A549 (cell line): ENCODE measurements at regions not wholly inside any gene's neighbourhood (a gene's known extent, or its start where the extent isn't known, plus 50 kb on each side); places are given as distances from the start of the nearest gene placed in this dataset.

Experiments used
- ATAC-seq, 2 experiments: fragments of 200-7000 bp in 1 of 2; fragments of >200 bp in 1 of 2; cut with Nextera tagmentation in 1 of 2; cut with Tn5 transposase in 1 of 2; 3 replicates each; pipeline versions ENCODE4 v1.8.0 to v1.9.1; 2018 to 2020; ENCODE audit warnings: mild to moderate bottlenecking in 1 of 2, moderate library complexity in 1 of 2
- CTCF ChIA-PET: fragments of 300-600 bp; sonication (Branson Sonifier 250); formaldehyde crosslinking; extraction: SDS; loops from one replicate; lab custom pipeline; 2021; ENCODE audit warnings: antibody characterized with exemption, inconsistent platforms; lab: Yijun Ruan, JAX
- POLR2A ChIA-PET: fragments of 350-600 bp; formaldehyde crosslinking; extraction: SDS; loops from one replicate; lab custom pipeline; 2021; ENCODE audit warnings: antibody characterized with exemption, inconsistent platforms; lab: Yijun Ruan, JAX
- DNase-seq, 2 experiments: peaks; one replicate each; pipeline versions ENCODE4 v3.0.0 to v3.0.0-alpha.2; 2011 to 2016; ENCODE audit warnings: low read depth in 1 of 2, low spot score in 1 of 2
- FAIRE-seq: peaks from 2 replicates; lab custom pipeline; 2011; peaks lifted over from hg19 to GRCh38; lab: Jason Lieb, UNC
- H3K27ac ChIP-seq, 2 experiments: fragments of >200 bp; sonication (Bioruptor Twin); formaldehyde crosslinking; 3 replicates each; pipeline ENCODE4 v1.5.1; 2016 to 2017
- H3K4me1 ChIP-seq: fragments of >200 bp; sonication (Bioruptor Twin); formaldehyde crosslinking; 3 replicates; pipeline ENCODE4 v1.6.1; 2016
- H3K4me2 ChIP-seq: fragments of >200 bp; sonication (Bioruptor Twin); formaldehyde crosslinking; 3 replicates; pipeline ENCODE4 v1.6.1; 2016
- H3K4me3 ChIP-seq: fragments of >200 bp; sonication (Bioruptor Twin); formaldehyde crosslinking; 3 replicates; pipeline ENCODE4 v1.5.1; 2016
- H3K9me3 ChIP-seq: fragments of >200 bp; sonication (Bioruptor Twin); formaldehyde crosslinking; 3 replicates; pipeline ENCODE4 v1.6.1; 2016
- BHLHE40 ChIP-seq: IDR thresholded peaks from 2 replicates; pipeline ENCODE4 v1.6.1; 2012; ENCODE audit warnings: low read depth, low read length, inconsistent platforms
- CBX2 ChIP-seq: fragments of 200-600 bp; sonication (generic); IDR thresholded peaks from 2 replicates; pipeline ENCODE4 v1.6.1; 2016; ENCODE audit warnings: low read depth, mild to moderate bottlenecking, borderline replicate concordance
- CEBPB ChIP-seq, 2 experiments: fragments of >200 bp in 1 of 2; sonication (Bioruptor Twin) in 1 of 2; formaldehyde crosslinking in 1 of 2; IDR thresholded peaks; 2 replicates each; pipeline ENCODE4 v1.6.1; 2012 to 2016
- EHMT2 ChIP-seq: fragments of 200-600 bp; sonication (generic); IDR thresholded peaks from 2 replicates; pipeline ENCODE4 v1.6.1; 2016; ENCODE audit warnings: antibody characterized with exemption, low read depth, mild to moderate bottlenecking, moderate library complexity
- FOSB ChIP-seq: fragments of 250-450 bp; sonication (Bioruptor Pico); IDR thresholded peaks from 2 replicates; pipeline ENCODE4 v1.5.0; 2020; ENCODE audit warnings: mild to moderate bottlenecking, moderate library complexity
- GATA3 ChIP-seq: IDR thresholded peaks from 2 replicates; pipeline ENCODE4 v1.6.1; 2012; ENCODE audit warnings: borderline replicate concordance
- HDAC2 ChIP-seq: fragments of 200-600 bp; sonication (generic); IDR thresholded peaks from 2 replicates; pipeline ENCODE4 v1.6.1; 2016
- HEYL ChIP-seq: fragments of 250-450 bp; sonication (Bioruptor Pico); IDR thresholded peaks from 2 replicates; pipeline ENCODE4 v1.8.0; 2021; ENCODE audit warnings: mild to moderate bottlenecking, moderate library complexity
- HOXA7 ChIP-seq: fragments of 250-450 bp; sonication (Bioruptor Pico); IDR thresholded peaks from 2 replicates; pipeline ENCODE4 v1.5.0; 2020; ENCODE audit warnings: mild to moderate bottlenecking, moderate library complexity
- HOXB5 ChIP-seq: fragments of 250-450 bp; sonication (Bioruptor Pico); IDR thresholded peaks from 2 replicates; pipeline ENCODE4 v1.5.0; 2020; ENCODE audit warnings: mild to moderate bottlenecking, moderate library complexity
- KDM5A ChIP-seq: fragments of 200-600 bp; sonication (generic); IDR thresholded peaks from 2 replicates; pipeline ENCODE4 v1.6.1; 2016; ENCODE audit warnings: antibody characterized with exemption, mild to moderate bottlenecking
- MYC ChIP-seq: IDR thresholded peaks from 2 replicates; pipeline ENCODE4 v1.6.1; 2012; ENCODE audit warnings: mild to moderate bottlenecking, inconsistent platforms, low read length, improper control_type of control experiment, borderline replicate concordance
- NR3C1 ChIP-seq: fragments of >200 bp; sonication (Bioruptor Twin); formaldehyde crosslinking; IDR thresholded peaks from 3 replicates; pipeline ENCODE4 v1.6.1; 2017
- PHF8 ChIP-seq: fragments of 200-600 bp; sonication (generic); IDR thresholded peaks from 2 replicates; pipeline ENCODE4 v1.6.1; 2016; ENCODE audit warnings: low read depth, mild to moderate bottlenecking, antibody characterized with exemption, moderate library complexity, borderline replicate concordance
- RAD21 ChIP-seq, 2 experiments: fragments of >200 bp in 1 of 2; sonication (Bioruptor Twin) in 1 of 2; formaldehyde crosslinking in 1 of 2; IDR thresholded peaks in 1 of 2; conservative IDR thresholded peaks in 1 of 2; 2 replicates in 1 of 2; 3 replicates in 1 of 2; pipeline ENCODE4 v1.6.1; 2012 to 2018; ENCODE audit warnings: inconsistent platforms in 1 of 2
- RARB ChIP-seq: fragments of 250-450 bp; sonication (Bioruptor Pico); IDR thresholded peaks from 2 replicates; pipeline ENCODE4 v1.8.0; 2021; ENCODE audit warnings: mild to moderate bottlenecking, moderate library complexity
- RCOR1 ChIP-seq: fragments of 150-350 bp; IDR thresholded peaks from 2 replicates; pipeline ENCODE4 v1.6.1; 2014; ENCODE audit warnings: antibody characterized with exemption, low read length, low read depth
- RNF2 ChIP-seq: fragments of 200-600 bp; sonication (generic); IDR thresholded peaks from 2 replicates; pipeline ENCODE4 v1.6.1; 2016; ENCODE audit warnings: low read depth, mild to moderate bottlenecking, antibody characterized with exemption, moderate library complexity, borderline replicate concordance
- SREBF2 ChIP-seq: fragments of 450-650 bp; IDR thresholded peaks from 2 replicates; pipeline ENCODE4 v1.6.1; 2014; ENCODE audit warnings: mild to moderate bottlenecking, moderate library complexity
- TP53 ChIP-seq: fragments of 250-450 bp; sonication (Bioruptor Pico); IDR thresholded peaks from 2 replicates; pipeline ENCODE4 v1.5.0; 2021; ENCODE audit warnings: mild to moderate bottlenecking, moderate library complexity
- ZC3H11A ChIP-seq: fragments of 450-650 bp; IDR thresholded peaks from 2 replicates; pipeline ENCODE4 v1.6.1; 2014; ENCODE audit warnings: antibody characterized with exemption, mild to moderate bottlenecking
- TF ChIP-seq, protein P1 (sequence below): fragments of 200-600 bp; sonication (generic); IDR thresholded peaks from 2 replicates; pipeline ENCODE4 v1.6.1; 2016; ENCODE audit warnings: antibody characterized with exemption, mild to moderate bottlenecking, moderate library complexity
- TF ChIP-seq, protein P2 (sequence below): fragments of 250-450 bp; sonication (Bioruptor Pico); IDR thresholded peaks from 2 replicates; pipeline ENCODE4 v1.5.0; 2021; ENCODE audit warnings: mild to moderate bottlenecking, moderate library complexity, borderline replicate concordance
- TF ChIP-seq, protein P3 (sequence below): fragments of 450-650 bp; IDR thresholded peaks from 2 replicates; pipeline ENCODE4 v1.6.1; 2014; ENCODE audit warnings: antibody characterized with exemption

DNA sequence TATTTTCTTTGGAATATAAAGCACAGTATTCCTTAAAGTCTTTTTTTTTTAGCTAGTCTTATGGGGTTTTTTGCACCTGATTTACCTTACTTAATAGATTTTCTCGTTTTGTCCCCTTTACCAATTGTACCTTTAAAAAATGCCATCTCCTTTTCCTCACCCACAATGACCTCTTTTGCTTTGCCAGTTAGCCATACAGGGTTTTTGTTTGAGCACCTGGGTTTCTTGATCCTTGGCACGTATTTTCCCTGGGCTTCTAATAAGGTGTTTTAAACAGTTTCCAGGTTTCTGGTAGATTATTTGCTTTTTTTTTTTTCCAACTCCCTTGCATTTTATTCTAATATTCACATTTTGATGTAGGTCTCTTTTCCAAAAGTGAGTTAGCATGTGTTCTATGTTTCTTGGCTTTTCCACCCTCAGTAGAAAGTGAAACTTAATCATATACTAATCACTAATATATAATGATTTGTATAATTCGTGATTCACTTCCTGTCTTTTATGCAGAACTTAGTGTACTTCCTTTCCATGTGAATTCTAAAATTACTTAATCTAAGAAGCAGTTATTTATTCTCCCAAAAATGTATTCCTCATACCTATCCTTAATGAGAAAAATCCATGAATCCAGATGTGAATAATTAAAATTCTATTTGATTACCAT is 673.9 kb upstream of the RGMB start (continued):
- TF ChIP-seq, protein P1, sequence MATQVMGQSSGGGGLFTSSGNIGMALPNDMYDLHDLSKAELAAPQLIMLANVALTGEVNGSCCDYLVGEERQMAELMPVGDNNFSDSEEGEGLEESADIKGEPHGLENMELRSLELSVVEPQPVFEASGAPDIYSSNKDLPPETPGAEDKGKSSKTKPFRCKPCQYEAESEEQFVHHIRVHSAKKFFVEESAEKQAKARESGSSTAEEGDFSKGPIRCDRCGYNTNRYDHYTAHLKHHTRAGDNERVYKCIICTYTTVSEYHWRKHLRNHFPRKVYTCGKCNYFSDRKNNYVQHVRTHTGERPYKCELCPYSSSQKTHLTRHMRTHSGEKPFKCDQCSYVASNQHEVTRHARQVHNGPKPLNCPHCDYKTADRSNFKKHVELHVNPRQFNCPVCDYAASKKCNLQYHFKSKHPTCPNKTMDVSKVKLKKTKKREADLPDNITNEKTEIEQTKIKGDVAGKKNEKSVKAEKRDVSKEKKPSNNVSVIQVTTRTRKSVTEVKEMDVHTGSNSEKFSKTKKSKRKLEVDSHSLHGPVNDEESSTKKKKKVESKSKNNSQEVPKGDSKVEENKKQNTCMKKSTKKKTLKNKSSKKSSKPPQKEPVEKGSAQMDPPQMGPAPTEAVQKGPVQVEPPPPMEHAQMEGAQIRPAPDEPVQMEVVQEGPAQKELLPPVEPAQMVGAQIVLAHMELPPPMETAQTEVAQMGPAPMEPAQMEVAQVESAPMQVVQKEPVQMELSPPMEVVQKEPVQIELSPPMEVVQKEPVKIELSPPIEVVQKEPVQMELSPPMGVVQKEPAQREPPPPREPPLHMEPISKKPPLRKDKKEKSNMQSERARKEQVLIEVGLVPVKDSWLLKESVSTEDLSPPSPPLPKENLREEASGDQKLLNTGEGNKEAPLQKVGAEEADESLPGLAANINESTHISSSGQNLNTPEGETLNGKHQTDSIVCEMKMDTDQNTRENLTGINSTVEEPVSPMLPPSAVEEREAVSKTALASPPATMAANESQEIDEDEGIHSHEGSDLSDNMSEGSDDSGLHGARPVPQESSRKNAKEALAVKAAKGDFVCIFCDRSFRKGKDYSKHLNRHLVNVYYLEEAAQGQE = no peak
- no peak for TF ChIP-seq HOXA7
- TF ChIP-seq SREBF2 = no peak
- TF ChIP-seq ZC3H11A = no peak
- TF ChIP-seq RARB (CRISPR knock-in tag) = no peak
- no peak for TF ChIP-seq BHLHE40
- TF ChIP-seq MYC = no peak
- TF ChIP-seq CBX2 = no peak
- TF ChIP-seq, protein P2, sequence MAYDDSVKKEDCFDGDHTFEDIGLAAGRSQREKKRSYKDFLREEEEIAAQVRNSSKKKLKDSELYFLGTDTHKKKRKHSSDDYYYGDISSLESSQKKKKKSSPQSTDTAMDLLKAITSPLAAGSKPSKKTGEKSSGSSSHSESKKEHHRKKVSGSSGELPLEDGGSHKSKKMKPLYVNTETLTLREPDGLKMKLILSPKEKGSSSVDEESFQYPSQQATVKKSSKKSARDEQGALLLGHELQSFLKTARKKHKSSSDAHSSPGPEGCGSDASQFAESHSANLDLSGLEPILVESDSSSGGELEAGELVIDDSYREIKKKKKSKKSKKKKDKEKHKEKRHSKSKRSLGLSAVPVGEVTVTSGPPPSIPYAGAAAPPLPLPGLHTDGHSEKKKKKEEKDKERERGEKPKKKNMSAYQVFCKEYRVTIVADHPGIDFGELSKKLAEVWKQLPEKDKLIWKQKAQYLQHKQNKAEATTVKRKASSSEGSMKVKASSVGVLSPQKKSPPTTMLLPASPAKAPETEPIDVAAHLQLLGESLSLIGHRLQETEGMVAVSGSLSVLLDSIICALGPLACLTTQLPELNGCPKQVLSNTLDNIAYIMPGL = no peak
- no peak for TF ChIP-seq EHMT2
- TF ChIP-seq FOSB = no peak

DNA sequence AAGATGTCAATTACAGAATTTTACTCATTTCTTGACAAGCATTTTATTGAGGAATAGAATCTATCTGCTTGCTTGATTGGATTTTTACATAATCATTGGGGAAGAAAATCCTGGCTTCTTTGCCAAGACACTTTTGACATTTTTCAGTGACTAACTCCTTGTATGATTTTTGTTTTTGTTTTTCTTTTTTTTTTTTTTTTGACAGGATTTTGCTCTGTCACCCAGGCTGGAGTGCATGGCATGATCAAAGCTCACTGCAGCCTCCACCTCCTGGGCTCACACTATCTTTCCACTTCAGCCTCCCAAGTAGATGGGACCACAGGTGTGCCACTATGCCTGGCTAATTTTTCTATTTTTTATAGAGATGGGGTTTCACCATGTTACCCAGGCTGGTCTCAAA is 672.3 kb upstream of the RGMB start:
- Histone ChIP-seq H3K9me3 (no peaks in the 10 kb centered on the region), H3K4me1 (no peaks in the 10 kb centered on the region), H3K27ac (no peak overlapping the region)
- FAIRE-seq = no peak
- TF ChIP-seq GATA3 (no peak), NR3C1 (no peak), CEBPB (IDR thresholded peaks at IDR 0.05) (no peak), HOXB5 (CRISPR knock-in tag) (no peak), RCOR1 (no peak), KDM5A (no peak), HDAC2 (no peak), EHMT2 (no peak), RNF2 (no peak), TP53 (CRISPR knock-in tag) (no peak), RAD21 (conservative IDR thresholded peaks at IDR 0.05 in 1 of 2, IDR thresholded peaks at IDR 0.05 in 1 of 2) (no peak), CBX2 (no peak), HEYL (no peak), PHF8 (no peak)
- TF ChIP-seq, protein P3, sequence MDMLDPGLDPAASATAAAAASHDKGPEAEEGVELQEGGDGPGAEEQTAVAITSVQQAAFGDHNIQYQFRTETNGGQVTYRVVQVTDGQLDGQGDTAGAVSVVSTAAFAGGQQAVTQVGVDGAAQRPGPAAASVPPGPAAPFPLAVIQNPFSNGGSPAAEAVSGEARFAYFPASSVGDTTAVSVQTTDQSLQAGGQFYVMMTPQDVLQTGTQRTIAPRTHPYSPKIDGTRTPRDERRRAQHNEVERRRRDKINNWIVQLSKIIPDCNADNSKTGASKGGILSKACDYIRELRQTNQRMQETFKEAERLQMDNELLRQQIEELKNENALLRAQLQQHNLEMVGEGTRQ = no peak
- TF ChIP-seq, all 56 proteins: peak for 0
- Histone ChIP-seq H3K4me3 (no peak overlapping the region), H3K4me2 (no peak overlapping the region)
- DNase-seq = no peak
- ChIA-PET CTCF (no interaction called here), POLR2A (no interaction called here)
- no peak for ATAC-seq
